Vagina (tissue), 2 donors: ENCODE measurements at regions not wholly inside any gene's neighbourhood (a gene's known extent, or its start where the extent isn't known, plus 50 kb on each side); places are given as distances from the start of the nearest gene placed in this dataset.

ENCODE experiments used
- POLR2A ChIP-seq, 2 donors: fragments of 450-650 bp; IDR thresholded peaks; one replicate each; pipeline ENCODE4 v1.6.1; 2017; ENCODE audit warnings: antibody characterized with exemption in 2 of 2, mild to moderate bottlenecking in 2 of 2, moderate library complexity in 2 of 2
- TF ChIP-seq, protein P1 (sequence below), 3 experiments: fragments of 450-650 bp in 2 of 3; fragments of 200-600 bp in 1 of 3; sonication (generic) in 1 of 3; IDR thresholded peaks; one replicate each; pipeline ENCODE4 v1.5.1; 2017 to 2019; ENCODE audit warnings: antibody characterized with exemption in 3 of 3, mild to moderate bottlenecking in 2 of 3, moderate library complexity in 2 of 3

DNA sequence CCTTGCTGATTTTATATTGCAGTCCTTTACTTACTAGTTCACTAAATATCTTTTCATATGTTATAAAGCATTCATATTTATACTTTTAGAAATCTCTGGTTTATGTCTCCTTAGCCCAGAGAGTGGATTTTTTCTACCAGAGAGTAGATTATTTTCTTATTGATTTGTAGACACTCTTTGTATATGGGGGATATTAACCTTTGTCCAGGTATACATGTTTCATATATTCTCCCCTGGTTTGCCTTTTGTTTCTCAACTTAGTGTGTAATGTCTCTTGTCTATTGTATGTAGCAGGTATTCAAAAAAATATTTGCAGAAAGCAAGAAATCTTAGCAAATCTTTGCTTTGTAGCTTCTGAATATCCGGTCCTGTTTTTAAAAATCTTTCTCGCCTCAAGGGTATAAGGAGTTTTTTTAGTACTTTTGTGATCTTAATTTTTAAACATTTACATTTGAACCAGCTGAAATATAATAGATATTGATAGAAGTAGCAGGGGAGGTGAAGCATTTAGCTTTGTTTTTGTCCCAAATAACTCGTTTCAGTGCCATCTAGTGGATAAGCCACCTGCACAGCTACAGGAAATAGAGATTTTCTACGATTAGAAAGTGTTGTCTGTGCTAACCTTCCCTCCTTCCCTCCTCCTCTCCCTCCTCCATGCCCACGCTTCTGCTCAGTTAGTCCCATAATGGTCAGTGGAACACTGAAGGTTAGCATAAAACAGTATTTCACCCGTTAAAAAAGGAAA, 97.0 kb downstream of the PHETA1 start:
- TF ChIP-seq, protein P1, sequence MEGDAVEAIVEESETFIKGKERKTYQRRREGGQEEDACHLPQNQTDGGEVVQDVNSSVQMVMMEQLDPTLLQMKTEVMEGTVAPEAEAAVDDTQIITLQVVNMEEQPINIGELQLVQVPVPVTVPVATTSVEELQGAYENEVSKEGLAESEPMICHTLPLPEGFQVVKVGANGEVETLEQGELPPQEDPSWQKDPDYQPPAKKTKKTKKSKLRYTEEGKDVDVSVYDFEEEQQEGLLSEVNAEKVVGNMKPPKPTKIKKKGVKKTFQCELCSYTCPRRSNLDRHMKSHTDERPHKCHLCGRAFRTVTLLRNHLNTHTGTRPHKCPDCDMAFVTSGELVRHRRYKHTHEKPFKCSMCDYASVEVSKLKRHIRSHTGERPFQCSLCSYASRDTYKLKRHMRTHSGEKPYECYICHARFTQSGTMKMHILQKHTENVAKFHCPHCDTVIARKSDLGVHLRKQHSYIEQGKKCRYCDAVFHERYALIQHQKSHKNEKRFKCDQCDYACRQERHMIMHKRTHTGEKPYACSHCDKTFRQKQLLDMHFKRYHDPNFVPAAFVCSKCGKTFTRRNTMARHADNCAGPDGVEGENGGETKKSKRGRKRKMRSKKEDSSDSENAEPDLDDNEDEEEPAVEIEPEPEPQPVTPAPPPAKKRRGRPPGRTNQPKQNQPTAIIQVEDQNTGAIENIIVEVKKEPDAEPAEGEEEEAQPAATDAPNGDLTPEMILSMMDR (IDR thresholded peaks at IDR 0.05), result no peak
- TF ChIP-seq POLR2A (IDR thresholded peaks at IDR 0.05), result no peak
